Lung (tissue), 11 donors: ENCODE measurements at regions not wholly inside any gene's neighbourhood (a gene's known extent, or its start where the extent isn't known, plus 50 kb on each side); places are given as distances from the start of the nearest gene placed in this dataset.
"Not testable (repeated sequence)": the region's sequence is repeated elsewhere in the genome, so short reads cannot be mapped to it uniquely, and the experiment has no call there.

ENCODE experiments used
- ATAC-seq: fragments of 200-7000 bp; cut with Tn5 transposase; one replicate; pipeline ENCODE4 v1.9.1; 2020; ENCODE audit warnings: moderate number of reproducible peaks; ENCODE audit not compliant: insufficient read depth, low FRiP score
- DNase-seq, 3 donors: peaks; one replicate each; pipeline ENCODE4 v3.0.0-alpha.2; 2013 to 2017
- H3K27ac ChIP-seq, 2 donors: one replicate each; pipeline ENCODE4 v1.5.1; 2013; ENCODE audit warnings: mild to moderate bottlenecking in 2 of 2, moderate library complexity in 2 of 2, control low read depth in 1 of 2, inconsistent platforms in 1 of 2, low read depth in 1 of 2, low read length in 1 of 2
- H3K27me3 ChIP-seq, 3 donors: one replicate each; pipeline ENCODE4 v1.5.1; 2013; ENCODE audit warnings: low read length in 2 of 3; ENCODE audit not compliant: control insufficient read depth in 3 of 3, insufficient read depth in 3 of 3
- H3K36me3 ChIP-seq, 4 donors: one replicate each; pipeline ENCODE4 v1.5.1; 2013; ENCODE audit warnings: low read length in 4 of 4, mild to moderate bottlenecking in 1 of 4, moderate library complexity in 1 of 4; ENCODE audit not compliant: control insufficient read depth in 4 of 4, insufficient read depth in 4 of 4
- H3K4me1 ChIP-seq, 5 donors: one replicate each; pipeline ENCODE4 v1.5.1; 2013; ENCODE audit warnings: low read length in 5 of 5, mild to moderate bottlenecking in 2 of 5, moderate library complexity in 1 of 5; ENCODE audit not compliant: control insufficient read depth in 5 of 5, insufficient read depth in 5 of 5
- H3K4me3 ChIP-seq: one replicate; pipeline ENCODE4 v1.5.1; 2013; ENCODE audit warnings: mild to moderate bottlenecking, control low read depth, moderate library complexity
- H3K9ac ChIP-seq, 2 donors: one replicate each; pipeline ENCODE4 v1.5.1; 2013; ENCODE audit warnings: low read length in 2 of 2, control low read depth in 1 of 2; ENCODE audit not compliant: insufficient read depth in 1 of 2
- H3K9me3 ChIP-seq, 4 donors: one replicate each; pipeline ENCODE4 v1.5.1; 2013; ENCODE audit warnings: low read length in 3 of 4, mild to moderate bottlenecking in 1 of 4, moderate library complexity in 1 of 4; ENCODE audit not compliant: control insufficient read depth in 4 of 4, insufficient read depth in 3 of 4
- WGBS, 2 donors: extraction: QIAGEN DNeasy Blood & Tissue Kit; methylation state at CpG; one replicate each; pipeline ENCODE4 v1.1.7; 2013; 5-methylcytosine and 5-hydroxymethylcytosine counted together
- TF ChIP-seq, protein P1 (sequence below): IDR thresholded peaks from 2 replicates; pipeline ENCODE4 v1.5.1; 2012; ENCODE audit warnings: mild to moderate bottlenecking; ENCODE audit errors: control extremely low read depth, extremely low read depth
- donor health status: control.
- donor health status: control.
- donor health status: Bipolar disorder and iron deficiency.
- donor health status: healthy.
- donor health status: DM: yes; HTN: yes; CAD: no.

DNA sequence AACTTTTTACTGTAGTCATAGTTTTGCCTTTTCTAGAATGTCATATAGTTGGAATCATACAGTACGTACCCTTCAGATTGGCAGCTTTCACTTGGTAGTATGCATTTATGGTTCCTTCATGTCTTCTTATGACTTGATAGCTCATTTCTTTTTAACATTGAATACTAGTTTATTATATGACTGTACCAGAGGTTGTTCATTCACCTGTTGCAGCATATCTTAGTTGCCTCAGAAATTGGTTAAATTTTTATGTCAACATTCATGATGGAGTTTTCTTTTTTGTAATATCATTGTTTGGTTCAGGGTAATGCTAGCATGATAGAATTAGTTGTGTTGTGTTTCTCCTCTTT, 94.8 kb upstream of the CDK13 start:
- no peak for ATAC-seq
- 75 to 79% methylated on average over 1 of the region's 1 CpG for WGBS, 2 donors
- Histone ChIP-seq H3K9ac (no peak overlapping the region), H3K4me1 (no peaks in the 10 kb centered on the region), H3K36me3 (no peaks in the 10 kb centered on the region), H3K9me3 (no peaks in the 10 kb centered on the region), H3K4me3 (no peak overlapping the region), H3K27ac (no peak overlapping the region), H3K27me3 (peaks cover 0 to 29% (median 8%) of the 10 kb centered on the region in 3 donors)
- DNase-seq = no peak
- TF ChIP-seq, protein P1, sequence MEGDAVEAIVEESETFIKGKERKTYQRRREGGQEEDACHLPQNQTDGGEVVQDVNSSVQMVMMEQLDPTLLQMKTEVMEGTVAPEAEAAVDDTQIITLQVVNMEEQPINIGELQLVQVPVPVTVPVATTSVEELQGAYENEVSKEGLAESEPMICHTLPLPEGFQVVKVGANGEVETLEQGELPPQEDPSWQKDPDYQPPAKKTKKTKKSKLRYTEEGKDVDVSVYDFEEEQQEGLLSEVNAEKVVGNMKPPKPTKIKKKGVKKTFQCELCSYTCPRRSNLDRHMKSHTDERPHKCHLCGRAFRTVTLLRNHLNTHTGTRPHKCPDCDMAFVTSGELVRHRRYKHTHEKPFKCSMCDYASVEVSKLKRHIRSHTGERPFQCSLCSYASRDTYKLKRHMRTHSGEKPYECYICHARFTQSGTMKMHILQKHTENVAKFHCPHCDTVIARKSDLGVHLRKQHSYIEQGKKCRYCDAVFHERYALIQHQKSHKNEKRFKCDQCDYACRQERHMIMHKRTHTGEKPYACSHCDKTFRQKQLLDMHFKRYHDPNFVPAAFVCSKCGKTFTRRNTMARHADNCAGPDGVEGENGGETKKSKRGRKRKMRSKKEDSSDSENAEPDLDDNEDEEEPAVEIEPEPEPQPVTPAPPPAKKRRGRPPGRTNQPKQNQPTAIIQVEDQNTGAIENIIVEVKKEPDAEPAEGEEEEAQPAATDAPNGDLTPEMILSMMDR = no peak

DNA sequence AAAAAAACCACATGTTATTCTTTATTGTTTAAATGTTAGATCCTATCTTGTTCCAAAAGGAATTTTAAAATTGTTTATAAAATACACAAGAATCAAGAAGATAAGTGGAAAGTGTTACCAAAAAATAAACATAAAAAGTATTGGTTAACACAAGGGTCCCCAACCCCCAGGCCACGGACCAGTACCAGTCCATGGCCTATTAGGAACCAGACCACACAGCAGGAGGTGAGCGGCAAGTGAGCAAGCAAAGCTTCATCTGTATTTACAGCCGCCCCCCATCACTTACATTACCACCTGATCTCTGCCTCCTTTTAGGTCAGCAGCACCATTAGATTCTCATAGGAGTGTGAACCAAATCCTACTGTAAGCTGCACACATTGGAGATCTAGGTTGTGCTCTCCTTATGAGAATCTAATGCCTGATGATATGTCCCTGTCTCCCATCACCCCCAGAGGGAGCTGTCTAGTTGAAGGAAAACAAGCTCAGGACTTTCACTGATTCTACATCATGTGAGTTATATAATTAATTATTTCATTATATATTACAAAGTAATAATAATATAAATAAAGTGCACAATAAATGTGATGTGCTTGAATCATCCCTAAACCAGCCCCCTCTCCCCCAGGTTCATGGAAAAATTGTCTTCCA, 86.3 kb upstream of the CDK13 start:
- WGBS, 2 donors = 91 to 97% methylated on average over 2 to 3 of the region's 3 CpGs
- H3K27ac ChIP-seq, ATAC-seq, H3K4me1 ChIP-seq, H3K27me3 ChIP-seq, H3K9ac ChIP-seq, DNase-seq, H3K36me3 ChIP-seq, H3K9me3 ChIP-seq, H3K4me3 ChIP-seq: not testable (repeated sequence)

DNA sequence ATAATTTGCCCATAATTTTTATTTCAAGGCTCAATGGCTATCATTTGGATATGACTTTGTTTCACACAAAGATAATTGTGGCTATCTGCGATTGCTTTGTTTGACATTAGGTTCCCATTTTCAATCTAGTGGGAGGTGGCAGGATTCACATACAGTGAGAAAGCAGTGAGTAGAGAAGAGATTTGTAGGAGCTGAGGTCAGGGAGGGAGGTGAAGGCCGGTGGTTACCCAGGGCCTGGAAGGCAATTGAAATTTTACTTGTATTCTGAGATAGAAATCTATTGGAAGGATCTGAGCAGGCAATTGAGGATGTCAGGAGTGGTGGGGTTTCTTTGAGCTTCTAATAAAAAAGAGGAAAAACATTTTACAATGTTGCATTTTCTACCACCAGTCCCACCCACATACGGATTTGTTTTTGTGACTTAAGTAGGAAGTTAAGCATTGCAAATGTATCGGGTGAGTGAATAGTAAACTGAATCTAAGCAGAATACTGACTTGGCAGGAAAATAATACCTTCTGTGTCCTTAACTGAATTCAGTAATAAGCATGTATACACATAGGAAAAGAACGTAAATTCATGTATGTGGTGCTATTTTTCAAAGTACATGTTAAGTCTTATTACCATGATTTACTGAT, 80.1 kb upstream of the CDK13 start:
- not testable (repeated sequence) for DNase-seq, H3K27me3 ChIP-seq, H3K27ac ChIP-seq, H3K9ac ChIP-seq, H3K4me3 ChIP-seq, H3K9me3 ChIP-seq, H3K36me3 ChIP-seq, H3K4me1 ChIP-seq, ATAC-seq
- WGBS, 2 donors = 70 to 76% methylated on average over 5 of the region's 5 CpGs

DNA sequence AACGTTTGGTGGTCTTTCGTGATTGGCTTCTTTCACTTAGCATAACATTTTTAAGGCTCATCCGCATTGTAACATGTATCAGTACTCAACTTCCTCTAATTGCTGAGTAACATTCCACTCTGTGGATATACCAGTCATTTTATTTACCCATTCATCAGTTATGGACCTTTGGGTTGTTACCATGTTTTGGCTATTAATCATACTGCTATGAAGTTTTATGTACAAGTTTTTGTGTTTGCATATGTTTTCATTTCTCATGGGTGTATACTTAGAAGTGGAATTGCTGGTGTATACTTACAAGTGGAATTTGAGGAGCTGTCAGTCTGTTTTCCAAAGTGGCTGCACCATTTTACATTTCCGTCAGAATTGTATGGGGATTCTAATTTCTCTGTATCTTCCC, 78.4 kb upstream of the CDK13 start:
- not testable (repeated sequence) for H3K4me3 ChIP-seq, H3K27me3 ChIP-seq, ATAC-seq, DNase-seq, H3K9ac ChIP-seq, H3K36me3 ChIP-seq, H3K4me1 ChIP-seq, H3K27ac ChIP-seq, H3K9me3 ChIP-seq
- WGBS, 2 donors = 86 to 91% methylated on average over 4 of the region's 4 CpGs

DNA sequence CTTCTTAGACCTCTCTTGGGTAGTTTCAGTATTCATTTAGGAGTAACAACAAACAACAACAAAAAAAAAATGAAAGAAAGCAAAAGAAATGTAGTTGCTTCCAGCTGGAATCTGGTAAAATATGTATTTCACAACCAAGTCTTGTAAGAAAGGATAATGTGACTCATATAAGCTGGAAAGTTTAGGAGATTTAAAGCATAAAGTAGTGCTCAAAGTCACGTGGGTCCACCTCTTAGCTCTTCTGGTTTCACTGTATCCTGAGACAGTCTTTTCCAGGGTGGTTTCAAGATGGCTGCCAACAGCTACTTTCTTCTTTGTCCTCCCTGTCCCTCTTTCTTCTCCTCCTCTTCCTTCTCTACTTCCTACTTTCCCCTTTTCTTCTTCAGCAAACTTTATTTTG, 69.5 kb upstream of the CDK13 start:
- H3K9ac ChIP-seq = no peak overlapping the region
- H3K9me3 ChIP-seq = peaks cover 0 to 11% (median 4%) of the 10 kb centered on the region in 4 donors
- H3K27ac ChIP-seq = no peak overlapping the region
- DNase-seq = no peak
- H3K4me1 ChIP-seq = no peaks in the 10 kb centered on the region
- ATAC-seq = no peak
- no peaks in the 10 kb centered on the region for H3K27me3 ChIP-seq
- no peaks in the 10 kb centered on the region for H3K36me3 ChIP-seq
- TF ChIP-seq, protein P1 = no peak
- 62 to 73% methylated on average over 1 of the region's 1 CpG for WGBS, 2 donors
- no peak overlapping the region for H3K4me3 ChIP-seq
